Liver (tissue), 8 donors: ENCODE measurements at regions not wholly inside any gene's neighbourhood (a gene's known extent, or its start where the extent isn't known, plus 50 kb on each side); places are given as distances from the start of the nearest gene placed in this dataset.

ENCODE experiments used
- DNase-seq: peaks from one replicate; pipeline ENCODE4 v3.0.0-alpha.2; 2017; ENCODE audit warnings: low spot score
- H3K27ac ChIP-seq, 2 donors: one replicate each; pipeline ENCODE4 v1.7.0; 2013; ENCODE audit warnings: inconsistent platforms in 2 of 2, low read length in 2 of 2, control low read depth in 1 of 2, low read depth in 1 of 2, mild to moderate bottlenecking in 1 of 2
- H3K27me3 ChIP-seq, 4 donors: one replicate each; pipeline versions ENCODE4 v1.6.1 to v1.7.0; 2013; ENCODE audit warnings: low read length in 3 of 4, inconsistent platforms in 1 of 4, mild to moderate bottlenecking in 1 of 4, moderate library complexity in 1 of 4; ENCODE audit not compliant: control insufficient read depth in 4 of 4, insufficient read depth in 4 of 4
- H3K36me3 ChIP-seq, 4 donors: one replicate each; pipeline versions ENCODE4 v1.6.1 to v1.7.0; 2013; ENCODE audit warnings: low read length in 3 of 4, mild to moderate bottlenecking in 3 of 4, low read depth in 1 of 4, moderate library complexity in 1 of 4; ENCODE audit not compliant: control insufficient read depth in 4 of 4, insufficient read depth in 3 of 4
- H3K4me1 ChIP-seq, 4 donors: one replicate each; pipeline versions ENCODE4 v1.6.1 to v1.7.0; 2013; ENCODE audit warnings: low read length in 3 of 4, mild to moderate bottlenecking in 3 of 4, moderate library complexity in 1 of 4; ENCODE audit not compliant: control insufficient read depth in 4 of 4, insufficient read depth in 4 of 4
- H3K4me3 ChIP-seq, 3 donors: one replicate each; pipeline versions ENCODE4 v1.6.1 to v1.7.0; 2013; ENCODE audit warnings: low read length in 3 of 3, control low read depth in 1 of 3, low read depth in 1 of 3, mild to moderate bottlenecking in 1 of 3
- H3K9ac ChIP-seq, 2 donors: one replicate each; pipeline ENCODE4 v1.7.0; 2013; ENCODE audit warnings: low read length in 2 of 2, mild to moderate bottlenecking in 2 of 2, moderate library complexity in 2 of 2, control low read depth in 1 of 2, low read depth in 1 of 2
- H3K9me3 ChIP-seq, 4 donors: one replicate each; pipeline versions ENCODE4 v1.6.1 to v1.7.0; 2013; ENCODE audit warnings: low read length in 3 of 4; ENCODE audit not compliant: control insufficient read depth in 4 of 4
- EGR1 ChIP-seq, 2 donors: IDR thresholded peaks; 2 replicates each; pipeline ENCODE4 v1.6.1; 2016 to 2018; ENCODE audit warnings: antibody characterized with exemption in 2 of 2, low read depth in 2 of 2
- FOXA1 ChIP-seq: IDR thresholded peaks from 2 replicates; pipeline ENCODE4 v1.6.1; 2016; ENCODE audit warnings: antibody characterized with exemption
- FOXA2 ChIP-seq: IDR thresholded peaks from 2 replicates; pipeline ENCODE4 v1.6.1; 2016; ENCODE audit warnings: antibody characterized with exemption
- GABPA ChIP-seq, 2 donors: IDR thresholded peaks in 1 of 2; conservative IDR thresholded peaks in 1 of 2; 2 replicates each; pipeline ENCODE4 v1.6.1; 2016; ENCODE audit warnings: antibody characterized with exemption in 2 of 2, mild to moderate bottlenecking in 1 of 2, moderate library complexity in 1 of 2
- HNF4A ChIP-seq, 2 donors: conservative IDR thresholded peaks; 2 replicates each; pipeline ENCODE4 v1.6.1; 2016; ENCODE audit warnings: antibody characterized with exemption in 2 of 2, mild to moderate bottlenecking in 2 of 2
- HNF4G ChIP-seq: IDR thresholded peaks from 2 replicates; pipeline ENCODE4 v1.6.1; 2016; ENCODE audit warnings: antibody characterized with exemption
- JUND ChIP-seq, 2 donors: IDR thresholded peaks; 2 replicates each; pipeline ENCODE4 v1.6.1; 2016; ENCODE audit warnings: antibody characterized with exemption in 2 of 2
- NR2F2 ChIP-seq: IDR thresholded peaks from 2 replicates; pipeline ENCODE4 v1.6.1; 2016; ENCODE audit warnings: antibody characterized with exemption
- RAD21 ChIP-seq, 2 donors: IDR thresholded peaks; 2 replicates each; pipeline ENCODE4 v1.6.1; 2016; ENCODE audit warnings: antibody characterized with exemption in 2 of 2, mild to moderate bottlenecking in 2 of 2
- RXRA ChIP-seq, 2 donors: IDR thresholded peaks; 2 replicates each; pipeline ENCODE4 v1.6.1; 2017 to 2018; ENCODE audit warnings: antibody characterized with exemption in 2 of 2, mild to moderate bottlenecking in 1 of 2
- SP1 ChIP-seq: IDR thresholded peaks from 2 replicates; pipeline ENCODE4 v1.6.1; 2018; ENCODE audit warnings: antibody characterized with exemption, mild to moderate bottlenecking
- TAF1 ChIP-seq: conservative IDR thresholded peaks from 2 replicates; pipeline ENCODE4 v1.6.1; 2016; ENCODE audit warnings: antibody characterized with exemption, mild to moderate bottlenecking
- YY1 ChIP-seq: IDR thresholded peaks from 2 replicates; pipeline ENCODE4 v1.6.1; 2016; ENCODE audit warnings: antibody characterized with exemption, mild to moderate bottlenecking
- WGBS: extraction: QIAGEN DNeasy Blood & Tissue Kit; methylation state at CpG from one replicate; pipeline ENCODE4 v1.1.7; 2013; 5-methylcytosine and 5-hydroxymethylcytosine counted together
- TF ChIP-seq, protein P1 (sequence below): IDR thresholded peaks from 2 replicates; pipeline ENCODE4 v1.6.1; 2016; ENCODE audit warnings: antibody characterized with exemption
- TF ChIP-seq, protein P2 (sequence below): IDR thresholded peaks from 2 replicates; pipeline ENCODE4 v1.6.1; 2016; ENCODE audit warnings: antibody characterized with exemption
- TF ChIP-seq, protein P3 (sequence below): fragments of 150-350 bp; IDR thresholded peaks from 2 replicates; pipeline ENCODE4 v1.5.1; 2017; ENCODE audit warnings: improper control_type of control experiment, low read depth, low read length; ENCODE audit not compliant: missing input control
- TF ChIP-seq, protein P4 (sequence below): IDR thresholded peaks from 2 replicates; pipeline ENCODE4 v1.6.1; 2016; ENCODE audit warnings: antibody characterized with exemption, mild to moderate bottlenecking
- donor health status: healthy.
- donor health status: healthy.
- donor health status: healthy.
- donor health status: healthy.
- donor health status: healthy.

DNA sequence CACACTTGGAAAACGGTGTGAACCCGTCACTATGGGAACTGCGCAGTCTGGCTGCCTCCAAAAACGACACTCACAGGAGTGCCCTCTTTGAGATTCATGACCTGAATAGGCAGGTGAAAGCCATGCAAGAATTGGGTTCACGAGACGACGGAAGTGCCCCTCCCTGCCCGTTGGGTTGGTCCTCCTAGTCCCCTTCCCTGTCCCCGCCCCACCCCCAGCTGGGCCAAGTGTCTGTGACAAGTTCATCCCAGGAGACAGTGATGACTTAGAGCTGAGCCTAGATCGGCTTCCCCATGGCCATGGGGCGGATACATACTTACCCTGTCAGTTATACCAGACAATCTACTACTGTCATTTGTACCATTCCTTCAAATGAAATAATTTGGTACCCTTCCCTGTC, 1137.7 kb upstream of the CHAC2 start:
- TF ChIP-seq, protein P1, sequence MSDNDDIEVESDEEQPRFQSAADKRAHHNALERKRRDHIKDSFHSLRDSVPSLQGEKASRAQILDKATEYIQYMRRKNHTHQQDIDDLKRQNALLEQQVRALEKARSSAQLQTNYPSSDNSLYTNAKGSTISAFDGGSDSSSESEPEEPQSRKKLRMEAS = no peak
- TF ChIP-seq, protein P2, sequence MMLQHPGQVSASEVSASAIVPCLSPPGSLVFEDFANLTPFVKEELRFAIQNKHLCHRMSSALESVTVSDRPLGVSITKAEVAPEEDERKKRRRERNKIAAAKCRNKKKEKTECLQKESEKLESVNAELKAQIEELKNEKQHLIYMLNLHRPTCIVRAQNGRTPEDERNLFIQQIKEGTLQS = no peak
- TF ChIP-seq SP1 (no peak), FOXA1 (no peak), TAF1 (no peak), RXRA (IDR thresholded peaks at IDR 0.05) (no peak), RAD21 (IDR thresholded peaks at IDR 0.05) (no peak)
- TF ChIP-seq, protein P3, sequence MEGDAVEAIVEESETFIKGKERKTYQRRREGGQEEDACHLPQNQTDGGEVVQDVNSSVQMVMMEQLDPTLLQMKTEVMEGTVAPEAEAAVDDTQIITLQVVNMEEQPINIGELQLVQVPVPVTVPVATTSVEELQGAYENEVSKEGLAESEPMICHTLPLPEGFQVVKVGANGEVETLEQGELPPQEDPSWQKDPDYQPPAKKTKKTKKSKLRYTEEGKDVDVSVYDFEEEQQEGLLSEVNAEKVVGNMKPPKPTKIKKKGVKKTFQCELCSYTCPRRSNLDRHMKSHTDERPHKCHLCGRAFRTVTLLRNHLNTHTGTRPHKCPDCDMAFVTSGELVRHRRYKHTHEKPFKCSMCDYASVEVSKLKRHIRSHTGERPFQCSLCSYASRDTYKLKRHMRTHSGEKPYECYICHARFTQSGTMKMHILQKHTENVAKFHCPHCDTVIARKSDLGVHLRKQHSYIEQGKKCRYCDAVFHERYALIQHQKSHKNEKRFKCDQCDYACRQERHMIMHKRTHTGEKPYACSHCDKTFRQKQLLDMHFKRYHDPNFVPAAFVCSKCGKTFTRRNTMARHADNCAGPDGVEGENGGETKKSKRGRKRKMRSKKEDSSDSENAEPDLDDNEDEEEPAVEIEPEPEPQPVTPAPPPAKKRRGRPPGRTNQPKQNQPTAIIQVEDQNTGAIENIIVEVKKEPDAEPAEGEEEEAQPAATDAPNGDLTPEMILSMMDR = no peak
- Histone ChIP-seq H3K4me3 (no peak overlapping the region), H3K27ac (no peak overlapping the region), H3K27me3 (no peaks in the 10 kb centered on the region), H3K36me3 (no peaks in the 10 kb centered on the region), H3K9ac (no peak overlapping the region), H3K4me1 (no peaks in the 10 kb centered on the region), H3K9me3 (no peaks in the 10 kb centered on the region)
- 88% methylated on average over 11 of the region's 11 CpGs for WGBS
- no peak for DNase-seq

DNA sequence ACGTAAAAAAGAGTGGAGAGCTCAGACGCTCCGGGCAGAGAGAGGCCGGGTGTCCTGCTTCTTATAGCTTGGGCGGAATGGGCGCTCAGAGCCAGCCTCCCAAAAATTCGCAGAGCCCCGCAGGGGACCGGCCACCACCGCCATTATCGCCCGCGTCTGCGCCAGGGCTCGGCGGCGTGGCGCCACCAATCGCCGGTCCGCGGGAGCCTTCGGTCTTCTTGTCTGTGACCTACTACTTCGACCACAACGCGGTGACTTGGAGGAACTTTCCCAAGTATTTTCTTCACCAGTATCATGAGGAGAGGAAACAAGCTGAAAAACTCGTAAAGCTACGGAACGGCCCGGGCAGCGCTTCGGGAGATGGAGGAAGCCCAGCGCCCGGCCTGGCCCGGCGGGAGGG, 1138.1 kb upstream of the CHAC2 start:
- no peak for DNase-seq
- Histone ChIP-seq H3K4me3 (no peak overlapping the region), H3K4me1 (no peaks in the 10 kb centered on the region), H3K9me3 (no peaks in the 10 kb centered on the region), H3K27me3 (no peaks in the 10 kb centered on the region), H3K27ac (no peak overlapping the region), H3K36me3 (no peaks in the 10 kb centered on the region), H3K9ac (no peak overlapping the region)
- TF ChIP-seq JUND (IDR thresholded peaks at IDR 0.05) (no peak), FOXA1 (no peak), EGR1 (IDR thresholded peaks at IDR 0.05; ENCODE audit: low read depth in 2 of 2) (no peak), NR2F2 (no peak), HNF4G (no peak), YY1 (no peak), HNF4A (conservative IDR thresholded peaks at IDR 0.05) (no peak), RAD21 (IDR thresholded peaks at IDR 0.05) (no peak), TAF1 (no peak), GABPA (IDR thresholded peaks at IDR 0.05 in 1 of 2, conservative IDR thresholded peaks at IDR 0.05 in 1 of 2) (no peak), FOXA2 (no peak)
- TF ChIP-seq, protein P2 = no peak
- TF ChIP-seq, protein P4, sequence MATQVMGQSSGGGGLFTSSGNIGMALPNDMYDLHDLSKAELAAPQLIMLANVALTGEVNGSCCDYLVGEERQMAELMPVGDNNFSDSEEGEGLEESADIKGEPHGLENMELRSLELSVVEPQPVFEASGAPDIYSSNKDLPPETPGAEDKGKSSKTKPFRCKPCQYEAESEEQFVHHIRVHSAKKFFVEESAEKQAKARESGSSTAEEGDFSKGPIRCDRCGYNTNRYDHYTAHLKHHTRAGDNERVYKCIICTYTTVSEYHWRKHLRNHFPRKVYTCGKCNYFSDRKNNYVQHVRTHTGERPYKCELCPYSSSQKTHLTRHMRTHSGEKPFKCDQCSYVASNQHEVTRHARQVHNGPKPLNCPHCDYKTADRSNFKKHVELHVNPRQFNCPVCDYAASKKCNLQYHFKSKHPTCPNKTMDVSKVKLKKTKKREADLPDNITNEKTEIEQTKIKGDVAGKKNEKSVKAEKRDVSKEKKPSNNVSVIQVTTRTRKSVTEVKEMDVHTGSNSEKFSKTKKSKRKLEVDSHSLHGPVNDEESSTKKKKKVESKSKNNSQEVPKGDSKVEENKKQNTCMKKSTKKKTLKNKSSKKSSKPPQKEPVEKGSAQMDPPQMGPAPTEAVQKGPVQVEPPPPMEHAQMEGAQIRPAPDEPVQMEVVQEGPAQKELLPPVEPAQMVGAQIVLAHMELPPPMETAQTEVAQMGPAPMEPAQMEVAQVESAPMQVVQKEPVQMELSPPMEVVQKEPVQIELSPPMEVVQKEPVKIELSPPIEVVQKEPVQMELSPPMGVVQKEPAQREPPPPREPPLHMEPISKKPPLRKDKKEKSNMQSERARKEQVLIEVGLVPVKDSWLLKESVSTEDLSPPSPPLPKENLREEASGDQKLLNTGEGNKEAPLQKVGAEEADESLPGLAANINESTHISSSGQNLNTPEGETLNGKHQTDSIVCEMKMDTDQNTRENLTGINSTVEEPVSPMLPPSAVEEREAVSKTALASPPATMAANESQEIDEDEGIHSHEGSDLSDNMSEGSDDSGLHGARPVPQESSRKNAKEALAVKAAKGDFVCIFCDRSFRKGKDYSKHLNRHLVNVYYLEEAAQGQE = no peak
- TF ChIP-seq, protein P1 = no peak
- WGBS = 96% methylated on average over 36 of the region's 36 CpGs
